ENCODE measurements at regions not wholly inside any gene's neighbourhood (a gene's known extent, or its start where the extent isn't known, plus 50 kb on each side); places are given as distances from the start of the nearest gene placed in this dataset.

DNA sequence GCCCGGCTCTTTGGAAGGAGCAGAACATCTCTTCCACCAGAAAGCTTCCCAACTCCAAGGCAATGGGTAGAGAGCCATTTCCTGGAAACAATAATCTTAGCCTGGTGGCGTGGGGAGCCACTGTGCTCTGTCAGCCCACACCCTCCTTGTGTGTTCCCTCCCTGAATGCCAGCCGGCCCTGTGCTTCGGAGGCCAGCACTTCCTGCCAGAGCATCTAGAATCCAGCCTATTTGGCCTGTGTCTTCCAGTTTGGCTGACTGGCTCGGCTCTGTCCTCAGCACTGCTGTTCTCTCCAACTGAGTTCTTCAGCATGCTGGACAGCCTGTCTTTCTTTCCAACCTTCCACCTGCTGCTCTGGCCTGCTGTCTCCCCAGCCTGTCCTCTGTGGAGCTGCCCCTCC, 349.3 kb downstream of the MFSD1 start:
- H3K36me3 ChIP-seq (ENCODE audit: control insufficient read depth in 2 of 2, insufficient read depth in 1 of 2, low read length in 2 of 2) = no peaks in the 10 kb centered on the region
- ChIA-PET CTCF (no interaction called here), POLR2A (no interaction called here)
- no peaks in the 10 kb centered on the region for H3K9me3 ChIP-seq (ENCODE audit: control insufficient read depth, insufficient read depth, low read depth, low read length)
- H3K4me1 ChIP-seq (ENCODE audit: control insufficient read depth, insufficient read depth, low read length) = no peaks in the 10 kb centered on the region
- H3K4me3 ChIP-seq (ENCODE audit: low read depth, low read length) = no peak overlapping the region
- TF ChIP-seq ZNF112 (tag by site-specific recombination; IDR thresholded peaks at IDR 0.05) (no peak), ZNF23 (tag by site-specific recombination; IDR thresholded peaks at IDR 0.05; ENCODE audit: borderline replicate concordance) (no peak), ZNF548 (tag by site-specific recombination; IDR thresholded peaks at IDR 0.05) (no peak)
- H3K27ac ChIP-seq (ENCODE audit: extremely low read depth, low read depth, low read length) = no peak overlapping the region

DNA sequence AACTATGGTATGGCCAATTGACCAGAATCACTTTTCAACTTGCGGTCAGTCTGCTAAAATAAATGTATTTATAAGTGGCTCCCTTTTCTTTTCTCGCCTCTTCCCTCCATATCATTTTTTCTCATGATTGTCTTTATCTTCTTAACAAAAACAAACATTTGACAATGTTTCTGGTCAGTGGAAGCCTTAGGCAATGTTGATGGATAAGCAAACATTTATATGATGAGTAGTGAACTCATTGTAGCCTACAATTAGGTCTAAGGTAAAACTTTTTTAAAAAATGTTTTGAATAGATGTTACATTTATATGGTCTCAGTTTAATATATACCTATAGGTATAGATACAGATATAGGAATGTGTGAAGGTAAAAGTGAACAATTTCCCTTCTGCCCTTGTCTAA, 355.4 kb downstream of the MFSD1 start:
- CTCF ChIA-PET = no interaction called here
- TF ChIP-seq, protein P1, sequence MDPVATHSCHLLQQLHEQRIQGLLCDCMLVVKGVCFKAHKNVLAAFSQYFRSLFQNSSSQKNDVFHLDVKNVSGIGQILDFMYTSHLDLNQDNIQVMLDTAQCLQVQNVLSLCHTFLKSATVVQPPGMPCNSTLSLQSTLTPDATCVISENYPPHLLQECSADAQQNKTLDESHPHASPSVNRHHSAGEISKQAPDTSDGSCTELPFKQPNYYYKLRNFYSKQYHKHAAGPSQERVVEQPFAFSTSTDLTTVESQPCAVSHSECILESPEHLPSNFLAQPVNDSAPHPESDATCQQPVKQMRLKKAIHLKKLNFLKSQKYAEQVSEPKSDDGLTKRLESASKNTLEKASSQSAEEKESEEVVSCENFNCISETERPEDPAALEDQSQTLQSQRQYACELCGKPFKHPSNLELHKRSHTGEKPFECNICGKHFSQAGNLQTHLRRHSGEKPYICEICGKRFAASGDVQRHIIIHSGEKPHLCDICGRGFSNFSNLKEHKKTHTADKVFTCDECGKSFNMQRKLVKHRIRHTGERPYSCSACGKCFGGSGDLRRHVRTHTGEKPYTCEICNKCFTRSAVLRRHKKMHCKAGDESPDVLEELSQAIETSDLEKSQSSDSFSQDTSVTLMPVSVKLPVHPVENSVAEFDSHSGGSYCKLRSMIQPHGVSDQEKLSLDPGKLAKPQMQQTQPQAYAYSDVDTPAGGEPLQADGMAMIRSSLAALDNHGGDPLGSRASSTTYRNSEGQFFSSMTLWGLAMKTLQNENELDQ (tag by site-specific recombination; IDR thresholded peaks at IDR 0.05; ENCODE audit: low read depth) = no peak
- TF ChIP-seq ZNF132 (tag by site-specific recombination; IDR thresholded peaks at IDR 0.05; ENCODE audit: borderline replicate concordance) (no peak), ZNF10 (tag by site-specific recombination; IDR thresholded peaks at IDR 0.05) (no peak), HOXC10 (CRISPR knock-in tag; IDR thresholded peaks at IDR 0.05) (no peak), ZBTB1 (tag by site-specific recombination; IDR thresholded peaks at IDR 0.05) (no peak), ZNF768 (tag by site-specific recombination; IDR thresholded peaks at IDR 0.05) (no peak), HOXA7 (CRISPR knock-in tag; IDR thresholded peaks at IDR 0.05; ENCODE audit: borderline replicate concordance) (no peak), SETDB1 (IDR thresholded peaks at IDR 0.05; ENCODE audit: insufficient read length, low read length) (no peak), ZNF174 (tag by site-specific recombination; IDR thresholded peaks at IDR 0.05) (no peak), ZNF837 (tag by site-specific recombination; IDR thresholded peaks at IDR 0.05) (no peak), ZNF830 (tag by site-specific recombination; IDR thresholded peaks at IDR 0.05; ENCODE audit: low read depth) (no peak), ZNF701 (tag by site-specific recombination; IDR thresholded peaks at IDR 0.05) (no peak), ZNF510 (tag by site-specific recombination; IDR thresholded peaks at IDR 0.05; ENCODE audit: insufficient replicate concordance) (no peak), ZNF560 (tag by site-specific recombination; IDR thresholded peaks at IDR 0.05; ENCODE audit: borderline replicate concordance) (no peak)
- TF ChIP-seq, protein P2, sequence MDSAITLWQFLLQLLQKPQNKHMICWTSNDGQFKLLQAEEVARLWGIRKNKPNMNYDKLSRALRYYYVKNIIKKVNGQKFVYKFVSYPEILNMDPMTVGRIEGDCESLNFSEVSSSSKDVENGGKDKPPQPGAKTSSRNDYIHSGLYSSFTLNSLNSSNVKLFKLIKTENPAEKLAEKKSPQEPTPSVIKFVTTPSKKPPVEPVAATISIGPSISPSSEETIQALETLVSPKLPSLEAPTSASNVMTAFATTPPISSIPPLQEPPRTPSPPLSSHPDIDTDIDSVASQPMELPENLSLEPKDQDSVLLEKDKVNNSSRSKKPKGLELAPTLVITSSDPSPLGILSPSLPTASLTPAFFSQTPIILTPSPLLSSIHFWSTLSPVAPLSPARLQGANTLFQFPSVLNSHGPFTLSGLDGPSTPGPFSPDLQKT (IDR thresholded peaks at IDR 0.05; ENCODE audit: borderline replicate concordance, low read depth, low read length) = no peak
- TF ChIP-seq, protein P3, sequence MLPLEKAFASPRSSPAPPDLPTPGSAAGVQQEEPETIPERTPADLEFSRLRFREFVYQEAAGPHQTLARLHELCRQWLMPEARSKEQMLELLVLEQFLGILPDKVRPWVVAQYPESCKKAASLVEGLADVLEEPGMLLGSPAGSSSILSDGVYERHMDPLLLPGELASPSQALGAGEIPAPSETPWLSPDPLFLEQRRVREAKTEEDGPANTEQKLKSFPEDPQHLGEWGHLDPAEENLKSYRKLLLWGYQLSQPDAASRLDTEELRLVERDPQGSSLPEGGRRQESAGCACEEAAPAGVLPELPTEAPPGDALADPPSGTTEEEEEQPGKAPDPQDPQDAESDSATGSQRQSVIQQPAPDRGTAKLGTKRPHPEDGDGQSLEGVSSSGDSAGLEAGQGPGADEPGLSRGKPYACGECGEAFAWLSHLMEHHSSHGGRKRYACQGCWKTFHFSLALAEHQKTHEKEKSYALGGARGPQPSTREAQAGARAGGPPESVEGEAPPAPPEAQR (tag by site-specific recombination; IDR thresholded peaks at IDR 0.05) = no peak

DNA sequence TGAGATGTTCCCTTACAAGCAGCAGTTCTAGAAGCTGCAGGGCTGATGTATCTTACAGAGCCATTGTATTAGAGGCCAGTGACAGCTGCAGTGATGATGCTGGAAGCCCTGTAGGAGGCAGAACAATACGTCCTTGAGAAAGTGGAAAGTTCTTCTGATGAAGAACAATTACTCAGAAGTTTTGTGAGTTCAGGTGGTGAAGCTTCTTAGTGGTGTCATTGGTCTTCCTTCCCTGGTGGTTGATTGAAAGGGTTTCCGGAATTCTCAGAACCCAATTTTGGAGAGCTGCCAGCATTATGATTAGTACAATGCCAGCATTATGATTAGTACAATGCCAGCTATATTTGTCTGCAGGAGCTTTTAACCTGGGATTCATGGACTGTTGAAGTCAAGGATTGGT, 356.4 kb downstream of the MFSD1 start:
- Histone ChIP-seq H3K4me3 (ENCODE audit: low read depth, low read length) (no peak overlapping the region), H3K36me3 (ENCODE audit: control insufficient read depth in 2 of 2, insufficient read depth in 1 of 2, low read length in 2 of 2) (no peaks in the 10 kb centered on the region), H3K9me3 (ENCODE audit: control insufficient read depth, insufficient read depth, low read depth, low read length) (no peaks in the 10 kb centered on the region), H3K27ac (ENCODE audit: extremely low read depth, low read depth, low read length) (no peak overlapping the region), H3K4me1 (ENCODE audit: control insufficient read depth, insufficient read depth, low read length) (no peaks in the 10 kb centered on the region)
- POLR2A ChIA-PET = no interaction called here
- CTCF ChIA-PET = no interaction called here
- TF ChIP-seq RBAK (tag by site-specific recombination; IDR thresholded peaks at IDR 0.05) (no peak), SETDB1 (IDR thresholded peaks at IDR 0.05; ENCODE audit: insufficient read length, low read length) (no peak), ZNF248 (tag by site-specific recombination; IDR thresholded peaks at IDR 0.05) (no peak), ZNF174 (tag by site-specific recombination; IDR thresholded peaks at IDR 0.05) (no peak), ZNF548 (tag by site-specific recombination; IDR thresholded peaks at IDR 0.05) (no peak), ZNF768 (tag by site-specific recombination; IDR thresholded peaks at IDR 0.05) (no peak), ZNF791 (tag by site-specific recombination; IDR thresholded peaks at IDR 0.05) (no peak), ZNF354C (tag by site-specific recombination; IDR thresholded peaks at IDR 0.05; ENCODE audit: borderline replicate concordance, low read depth) (no peak), ZNF112 (tag by site-specific recombination; IDR thresholded peaks at IDR 0.05) (no peak), ZNF544 (tag by site-specific recombination; IDR thresholded peaks at IDR 0.05) (no peak)
- TF ChIP-seq, protein P4, sequence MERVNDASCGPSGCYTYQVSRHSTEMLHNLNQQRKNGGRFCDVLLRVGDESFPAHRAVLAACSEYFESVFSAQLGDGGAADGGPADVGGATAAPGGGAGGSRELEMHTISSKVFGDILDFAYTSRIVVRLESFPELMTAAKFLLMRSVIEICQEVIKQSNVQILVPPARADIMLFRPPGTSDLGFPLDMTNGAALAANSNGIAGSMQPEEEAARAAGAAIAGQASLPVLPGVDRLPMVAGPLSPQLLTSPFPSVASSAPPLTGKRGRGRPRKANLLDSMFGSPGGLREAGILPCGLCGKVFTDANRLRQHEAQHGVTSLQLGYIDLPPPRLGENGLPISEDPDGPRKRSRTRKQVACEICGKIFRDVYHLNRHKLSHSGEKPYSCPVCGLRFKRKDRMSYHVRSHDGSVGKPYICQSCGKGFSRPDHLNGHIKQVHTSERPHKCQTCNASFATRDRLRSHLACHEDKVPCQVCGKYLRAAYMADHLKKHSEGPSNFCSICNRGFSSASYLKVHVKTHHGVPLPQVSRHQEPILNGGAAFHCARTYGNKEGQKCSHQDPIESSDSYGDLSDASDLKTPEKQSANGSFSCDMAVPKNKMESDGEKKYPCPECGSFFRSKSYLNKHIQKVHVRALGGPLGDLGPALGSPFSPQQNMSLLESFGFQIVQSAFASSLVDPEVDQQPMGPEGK (tag by site-specific recombination; IDR thresholded peaks at IDR 0.05) = no peak

More for the DNA sequence above, 355.4 kb downstream of the MFSD1 start:
- no peaks in the 10 kb centered on the region for H3K4me1 ChIP-seq (ENCODE audit: control insufficient read depth, insufficient read depth, low read length)
- POLR2A ChIA-PET = no interaction called here
- H3K4me3 ChIP-seq (ENCODE audit: low read depth, low read length) = no peak overlapping the region
- no peaks in the 10 kb centered on the region for H3K36me3 ChIP-seq (ENCODE audit: control insufficient read depth in 2 of 2, insufficient read depth in 1 of 2, low read length in 2 of 2)
- H3K27ac ChIP-seq (ENCODE audit: extremely low read depth, low read depth, low read length) = no peak overlapping the region
- no peaks in the 10 kb centered on the region for H3K9me3 ChIP-seq (ENCODE audit: control insufficient read depth, insufficient read depth, low read depth, low read length)

Data from HEK293 (cell line).